ENCODE measurements at regions not wholly inside any gene's neighbourhood (a gene's known extent, or its start where the extent isn't known, plus 50 kb on each side); places are given as distances from the start of the nearest gene placed in this dataset.

DNA sequence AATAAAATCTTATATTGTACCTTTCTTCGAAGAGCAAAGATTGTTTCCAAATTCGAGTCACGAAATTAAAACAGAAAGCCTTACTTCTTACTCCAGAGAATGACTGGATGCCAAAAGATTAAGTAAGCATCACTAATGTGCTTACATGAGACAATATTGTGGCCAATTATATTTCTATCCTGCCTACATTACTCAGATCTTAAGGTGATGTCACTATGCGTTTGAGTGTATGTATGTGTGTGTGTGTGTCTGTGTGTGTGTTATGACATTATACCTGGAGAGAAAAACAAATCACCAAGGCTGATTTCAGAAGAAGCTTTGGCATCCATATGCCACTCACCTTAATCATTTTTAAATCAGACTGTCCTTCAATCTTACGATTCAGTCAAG is 556.3 kb downstream of the PPARGC1A start:
- TF ChIP-seq, protein P1, sequence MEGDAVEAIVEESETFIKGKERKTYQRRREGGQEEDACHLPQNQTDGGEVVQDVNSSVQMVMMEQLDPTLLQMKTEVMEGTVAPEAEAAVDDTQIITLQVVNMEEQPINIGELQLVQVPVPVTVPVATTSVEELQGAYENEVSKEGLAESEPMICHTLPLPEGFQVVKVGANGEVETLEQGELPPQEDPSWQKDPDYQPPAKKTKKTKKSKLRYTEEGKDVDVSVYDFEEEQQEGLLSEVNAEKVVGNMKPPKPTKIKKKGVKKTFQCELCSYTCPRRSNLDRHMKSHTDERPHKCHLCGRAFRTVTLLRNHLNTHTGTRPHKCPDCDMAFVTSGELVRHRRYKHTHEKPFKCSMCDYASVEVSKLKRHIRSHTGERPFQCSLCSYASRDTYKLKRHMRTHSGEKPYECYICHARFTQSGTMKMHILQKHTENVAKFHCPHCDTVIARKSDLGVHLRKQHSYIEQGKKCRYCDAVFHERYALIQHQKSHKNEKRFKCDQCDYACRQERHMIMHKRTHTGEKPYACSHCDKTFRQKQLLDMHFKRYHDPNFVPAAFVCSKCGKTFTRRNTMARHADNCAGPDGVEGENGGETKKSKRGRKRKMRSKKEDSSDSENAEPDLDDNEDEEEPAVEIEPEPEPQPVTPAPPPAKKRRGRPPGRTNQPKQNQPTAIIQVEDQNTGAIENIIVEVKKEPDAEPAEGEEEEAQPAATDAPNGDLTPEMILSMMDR (IDR thresholded peaks at IDR 0.05): no peak
- TF ChIP-seq POLR2A (IDR thresholded peaks at IDR 0.05; ENCODE audit: low read depth): no peak

Data from esophagus muscularis mucosa (tissue), 3 donors.